Stimulated activated CD4-positive, alpha-beta T cell treated with anti-CD3 and anti-CD28 coated beads, Interleukin-4, amount 100 ng/mL, for 1 hour (primary cell): ENCODE measurements at regions not wholly inside any gene's neighbourhood (a gene's known extent, or its start where the extent isn't known, plus 50 kb on each side); places are given as distances from the start of the nearest gene placed in this dataset.
A peak's percentile ranks its signal among the peaks of the same experiment; 100 is the strongest.
"Not testable (repeated sequence)": the region's sequence is repeated elsewhere in the genome, so short reads cannot be mapped to it uniquely, and the experiment has no call there.

ENCODE experiments used
- DNase-seq: peaks from one replicate; pipeline ENCODE4 v3.0.0-alpha.2; 2020

- no peak for DNase-seq
These were observed 61.7 kb downstream of the KPNA2 start for GRCh38 chr17:68097161-68097805.

DNA sequence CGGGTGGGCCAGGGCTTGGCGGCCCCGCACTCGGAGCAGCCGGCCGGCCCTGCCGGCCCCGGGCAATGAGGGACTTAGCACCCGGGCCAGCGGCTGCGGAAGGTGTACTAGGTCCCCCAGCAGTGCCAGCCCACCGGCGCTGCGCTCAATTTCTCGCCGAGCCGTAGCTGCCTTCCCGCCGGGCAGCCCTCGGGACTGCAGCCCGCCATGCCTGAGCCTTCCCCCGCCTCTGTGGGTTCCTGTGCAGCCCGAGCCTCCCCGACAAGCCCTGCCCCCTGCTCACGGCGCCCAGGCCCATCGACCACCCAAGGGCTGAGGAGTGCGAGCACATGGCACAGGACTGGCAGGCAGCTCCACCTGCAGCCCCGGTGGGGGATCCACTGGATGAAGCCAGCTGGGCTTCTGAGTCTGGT is 63.8 kb downstream of the KPNA2 start:
- not testable (repeated sequence) for DNase-seq

DNA sequence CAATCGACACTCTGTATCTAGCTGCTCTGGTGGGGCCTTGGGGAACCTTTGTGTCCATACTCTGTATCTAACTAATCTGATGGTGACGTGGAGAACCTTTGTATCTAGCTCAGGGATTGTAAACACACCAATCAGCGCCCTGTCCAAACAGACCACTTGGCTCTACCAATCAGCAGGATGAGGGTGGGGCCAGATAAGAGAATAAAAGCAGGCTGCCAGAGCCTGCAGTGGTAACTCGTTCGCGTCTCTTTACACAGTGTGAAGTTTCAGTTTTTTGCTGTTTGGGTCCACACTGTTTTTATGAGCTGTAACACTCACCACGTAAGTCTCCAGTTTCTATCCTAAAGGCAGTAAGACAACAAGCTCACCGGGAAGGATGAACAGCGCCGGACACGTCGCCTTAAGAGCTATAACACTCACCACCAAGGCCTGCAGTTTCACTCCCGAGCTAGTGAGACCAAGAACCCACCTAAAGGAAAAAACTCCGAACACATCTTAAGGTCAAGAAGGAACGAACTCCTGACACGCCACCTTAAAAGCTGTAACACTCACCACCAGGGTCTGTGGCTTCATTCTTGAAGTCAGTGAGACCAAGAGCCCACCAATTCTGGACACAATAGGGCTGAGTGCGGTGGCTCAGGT is 64.6 kb downstream of the KPNA2 start:
- no peak for DNase-seq

DNA sequence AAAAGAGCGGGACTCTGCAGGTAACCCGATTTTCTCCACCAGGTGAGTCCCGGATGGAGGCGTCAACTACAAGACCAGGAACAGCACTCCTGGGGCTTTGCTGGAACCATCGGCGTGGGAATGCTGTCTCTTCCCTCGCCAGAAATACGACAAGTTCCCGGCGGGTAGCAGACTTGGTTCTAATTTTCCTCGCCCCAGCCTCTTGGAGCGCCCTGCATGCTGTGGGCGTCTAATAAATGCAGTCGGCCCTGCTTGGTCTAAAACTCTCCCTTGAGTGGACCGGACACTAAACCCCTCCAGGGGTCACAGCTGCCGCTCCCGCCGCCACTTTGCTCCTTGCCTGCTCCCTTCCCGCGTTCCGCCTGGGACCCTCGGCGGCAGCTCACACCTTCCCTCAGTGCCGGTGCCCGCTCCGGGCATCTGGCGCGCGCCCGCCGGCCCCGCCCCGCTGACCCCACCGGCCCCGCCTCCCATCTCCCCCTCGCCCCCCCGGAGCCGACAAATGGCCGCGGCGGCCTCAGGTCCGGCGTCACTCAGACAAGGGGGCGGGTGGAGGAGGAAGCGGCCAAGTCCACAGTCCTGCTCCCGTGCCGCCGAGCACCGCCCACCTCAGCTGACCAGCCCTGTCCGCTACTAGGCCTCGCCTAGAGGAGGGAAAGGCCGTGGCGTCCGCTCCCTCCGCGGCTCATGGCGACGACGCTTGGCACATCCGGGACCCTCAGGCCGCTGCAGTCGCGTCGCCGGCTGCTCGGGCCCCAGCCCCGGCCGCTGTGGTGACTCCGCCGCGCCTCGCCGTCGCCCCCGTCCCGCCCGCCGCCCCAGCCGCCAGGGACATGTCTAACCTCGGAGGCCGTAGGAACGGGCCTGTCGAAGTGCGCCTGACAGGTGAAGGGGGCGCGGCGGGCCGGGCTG is 65.8 kb downstream of the KPNA2 start:
- DNase-seq: peak; percentile 72

- no peak for DNase-seq
These were observed 66.4 kb downstream of the KPNA2 start for GRCh38 chr17:68101987-68102314.

GRCh38 chr17:68102318-68102758 is 66.8 kb downstream of the KPNA2 start:
- DNase-seq: peak; percentile 13

DNA sequence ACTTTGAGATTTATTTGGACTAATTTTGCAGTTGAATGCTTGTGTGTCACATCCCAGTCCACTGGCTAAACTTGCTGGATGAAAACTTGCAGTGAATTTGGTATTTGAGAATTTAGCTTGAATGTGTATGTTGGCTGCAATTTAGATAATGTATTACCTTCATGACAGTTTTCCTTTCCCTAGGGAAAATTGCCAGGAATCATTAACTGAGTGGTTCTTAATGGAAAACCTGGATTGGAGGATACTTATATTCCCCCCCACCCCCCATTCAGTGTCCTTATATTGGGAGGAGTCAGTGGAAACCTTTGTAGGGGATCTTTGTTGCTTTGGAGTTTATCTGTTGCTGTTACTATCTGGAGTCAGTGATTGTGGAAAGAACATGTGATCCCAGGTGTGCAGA is 67.6 kb downstream of the KPNA2 start:
- no peak for DNase-seq

GRCh38 chr17:68106085-68106484 is 70.5 kb downstream of the KPNA2 start:
- DNase-seq: no peak

DNA sequence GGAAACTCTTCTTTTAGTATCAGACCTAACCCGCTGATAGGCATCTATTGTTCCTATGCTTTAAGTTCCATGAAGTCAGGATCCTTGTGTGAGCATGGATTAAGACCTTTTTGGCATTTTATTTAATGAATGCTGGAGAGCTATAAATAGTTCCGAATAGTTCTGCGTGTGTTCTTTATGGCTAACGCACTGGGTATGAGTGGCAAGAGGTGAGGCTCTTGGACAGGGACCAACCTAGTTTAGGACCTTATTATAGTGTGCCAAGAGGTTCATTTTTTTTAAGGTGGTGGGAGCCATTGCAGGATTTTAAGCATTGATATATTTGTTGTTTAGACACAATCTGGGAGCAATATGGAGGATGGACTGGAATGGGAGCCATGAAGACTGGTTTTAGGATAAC is 71.8 kb downstream of the KPNA2 start:
- DNase-seq: no peak

GRCh38 chr17:68108313-68109000 is 72.9 kb downstream of the KPNA2 start:
- no peak for DNase-seq

GRCh38 chr17:68109404-68109803 is 73.9 kb downstream of the KPNA2 start:
- not testable (repeated sequence) for DNase-seq

DNA sequence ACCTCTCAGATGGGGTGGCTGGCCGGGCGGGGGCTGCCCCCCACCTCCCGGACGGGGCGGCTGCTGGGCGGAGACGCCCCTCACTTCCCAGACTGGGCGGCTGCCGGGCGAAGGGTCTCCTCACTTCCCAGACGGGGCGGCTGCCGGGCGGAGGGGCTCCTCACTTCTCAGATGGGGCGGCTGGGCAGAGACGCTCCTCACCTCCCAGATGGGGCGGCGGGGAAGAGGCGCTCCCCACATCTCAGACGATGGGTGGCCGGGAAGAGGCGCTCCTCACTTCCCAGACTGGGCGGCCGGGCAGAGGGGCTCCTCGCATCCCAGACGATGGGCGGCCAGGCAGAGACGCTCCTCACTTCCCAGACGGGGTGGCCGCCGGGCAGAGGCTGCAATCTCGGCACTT is 80.7 kb downstream of the KPNA2 start:
- DNase-seq: not testable (repeated sequence)

DNA sequence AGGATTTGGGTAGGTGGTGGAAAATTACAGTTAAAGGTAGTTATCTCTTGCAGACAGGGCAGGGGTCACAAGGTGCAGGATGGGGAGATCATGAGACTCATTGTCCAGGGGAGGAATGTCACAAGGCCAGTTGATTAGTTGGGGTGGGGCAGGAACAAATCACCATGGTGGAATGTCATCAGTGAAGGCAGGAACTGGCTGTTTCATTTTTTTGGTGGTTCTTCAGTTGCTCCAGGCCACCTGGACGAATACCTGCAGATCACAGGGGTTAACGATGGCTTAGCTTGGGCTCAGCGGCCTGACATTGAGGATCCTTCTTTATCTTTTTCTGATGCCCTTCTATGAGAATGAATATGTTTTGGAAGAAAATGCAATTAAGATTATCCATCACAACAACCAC is 87.1 kb downstream of the KPNA2 start:
- no peak for DNase-seq

DNA sequence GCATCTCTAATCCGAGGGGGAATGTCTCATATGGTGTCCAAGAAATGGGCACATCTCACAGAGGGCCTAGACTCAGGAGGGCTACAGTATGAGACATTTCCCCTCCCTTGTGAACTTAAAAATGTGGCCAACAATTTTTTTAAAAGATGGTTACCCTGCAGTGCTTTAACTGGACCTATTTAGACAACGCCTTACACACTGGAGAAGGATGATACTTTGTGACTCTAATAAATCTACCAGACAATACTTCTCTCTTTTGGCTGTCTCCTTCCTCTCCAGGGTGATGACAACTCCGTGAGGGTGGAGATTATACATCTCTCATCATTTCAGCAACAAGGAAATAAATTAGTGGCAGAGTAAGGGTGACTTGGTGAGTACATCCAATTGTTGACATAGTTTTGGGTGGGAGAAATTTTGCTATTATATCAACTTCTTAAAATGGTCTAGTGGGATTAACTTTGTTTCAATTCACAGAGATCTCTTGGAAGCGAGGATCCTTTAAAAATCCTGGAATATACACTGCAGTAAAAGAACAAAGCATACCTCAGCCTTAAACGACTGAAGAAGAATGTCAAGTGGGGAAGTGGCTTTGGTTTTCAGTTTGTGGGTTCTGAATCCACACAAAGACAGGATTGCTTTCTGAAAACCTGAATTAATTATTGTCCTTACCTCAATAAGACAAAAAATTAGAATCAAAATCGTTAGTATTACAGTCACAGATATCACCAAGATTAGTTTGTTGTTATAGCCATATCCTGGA is 89.8 kb downstream of the KPNA2 start:
- no peak for DNase-seq

DNA sequence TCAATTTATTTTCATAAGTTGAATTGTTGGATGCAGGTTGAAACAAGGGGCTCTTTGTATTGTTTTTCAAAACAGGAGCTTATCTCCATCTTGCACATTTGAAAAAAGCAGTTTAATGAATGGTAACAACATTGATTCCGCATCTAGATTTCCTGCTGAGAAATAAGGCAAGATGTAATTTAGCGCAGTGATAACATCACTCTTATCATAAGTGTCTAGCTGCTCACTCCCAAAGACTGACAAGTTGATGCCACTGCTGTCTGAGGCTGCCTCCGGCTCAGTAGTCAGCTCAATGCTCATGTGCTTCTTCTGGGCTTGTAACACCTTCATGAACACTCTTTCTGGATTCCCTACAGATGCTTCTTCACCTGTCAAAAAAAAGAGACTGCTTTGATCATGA is 92.4 kb downstream of the KPNA2 start:
- no peak for DNase-seq

DNA sequence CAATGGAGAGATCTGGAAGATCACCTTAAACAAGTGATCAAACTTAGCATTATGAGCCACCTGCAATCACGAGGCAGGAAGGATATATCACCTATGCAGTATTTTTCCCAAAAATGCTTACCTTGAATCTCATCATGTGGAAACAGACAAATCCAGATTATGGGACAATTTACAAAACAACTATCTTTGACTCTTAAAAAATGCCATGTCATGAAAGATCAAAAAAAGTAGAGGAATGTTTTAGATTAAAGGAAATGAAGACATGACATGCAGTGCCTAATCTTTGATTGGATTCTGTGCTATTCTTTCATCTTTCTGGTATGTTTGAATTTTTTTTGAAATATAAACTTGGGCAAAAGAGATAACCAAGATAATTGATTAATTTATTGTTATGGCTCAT is 95.9 kb downstream of the KPNA2 start:
- no peak for DNase-seq

- no peak for DNase-seq
These were observed 98.0 kb downstream of the KPNA2 start for GRCh38 chr17:68133346-68134045.

- no peak for DNase-seq
These were observed 98.6 kb downstream of the KPNA2 start for GRCh38 chr17:68134046-68134637.

DNA sequence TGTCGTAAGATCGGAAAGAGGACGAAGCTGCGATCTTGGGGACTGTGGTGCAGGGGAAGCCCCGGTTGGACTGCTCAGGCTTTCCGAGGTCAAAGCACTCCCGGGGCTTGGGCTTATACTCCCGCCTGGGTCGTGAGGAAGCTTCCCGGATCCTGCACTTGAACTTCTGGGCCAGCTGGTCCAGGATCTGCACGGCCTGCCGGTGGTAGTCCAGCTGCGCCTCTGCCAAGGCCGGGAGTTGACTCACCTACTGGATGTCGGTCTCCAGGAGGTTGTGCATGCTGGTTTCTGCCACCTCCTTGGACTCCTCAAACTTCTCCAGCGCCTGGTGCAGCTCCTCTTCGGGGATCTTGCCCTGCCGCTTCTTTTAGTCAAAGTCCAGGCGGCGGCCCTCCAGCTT is 99.2 kb downstream of the KPNA2 start:
- no peak for DNase-seq

DNA sequence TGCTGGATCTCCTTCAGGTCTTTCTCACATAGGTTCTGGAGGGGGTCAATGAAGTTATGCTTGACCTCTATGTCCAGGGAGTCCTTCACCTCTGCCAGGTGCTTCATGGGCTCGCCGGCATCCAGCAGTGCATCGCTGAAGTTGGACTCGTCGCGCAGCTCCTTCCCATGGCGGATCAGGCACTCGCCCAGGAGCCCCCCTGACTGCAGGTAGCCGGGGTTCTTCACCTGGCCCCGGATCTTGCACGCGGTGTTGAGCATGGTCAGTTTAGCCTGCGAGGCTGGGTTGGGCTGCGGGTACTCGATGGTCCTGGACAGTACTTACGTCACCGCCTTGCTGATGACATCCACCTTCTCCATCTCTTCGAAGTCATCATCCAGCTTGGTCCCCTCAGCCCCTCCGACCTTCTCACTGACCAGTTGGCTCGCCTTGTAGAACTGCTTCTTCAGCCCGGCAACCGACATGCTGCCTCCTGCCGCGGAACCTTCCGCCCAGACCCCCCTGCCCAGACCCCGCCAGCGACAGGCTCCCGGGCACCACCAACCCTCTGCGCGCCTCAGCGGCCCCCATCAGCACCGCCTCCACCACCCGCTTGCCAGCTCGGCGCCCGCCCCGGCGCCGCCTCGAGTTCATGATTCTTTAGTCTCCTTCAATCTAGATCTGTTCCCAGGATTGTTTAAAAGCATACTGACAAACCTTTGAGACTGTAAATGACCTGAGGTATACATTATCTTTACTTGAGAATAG is 99.8 kb downstream of the KPNA2 start:
- DNase-seq: no peak

DNA sequence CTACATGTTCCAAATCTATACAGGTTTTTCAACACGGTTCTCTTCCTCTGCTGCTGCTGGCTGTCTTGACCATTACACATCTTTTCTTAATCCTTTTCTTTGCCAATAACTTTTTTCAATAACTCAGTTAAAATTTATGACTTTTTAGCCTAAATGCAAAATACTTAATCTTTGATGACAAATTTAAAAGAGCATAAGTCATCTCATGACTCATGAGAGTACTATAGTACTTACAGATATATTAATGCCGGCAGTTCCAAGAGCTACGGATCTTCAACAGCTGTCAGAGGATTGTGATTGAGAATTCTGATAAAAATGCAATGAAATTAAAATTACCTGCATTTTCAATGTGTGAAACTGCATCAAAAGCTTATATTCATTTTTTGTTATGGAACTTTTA is 105.5 kb downstream of the KPNA2 start:
- DNase-seq: no peak
